HG03103 (cell line): ENCODE measurements at regions not wholly inside any gene's neighbourhood (a gene's known extent, or its start where the extent isn't known, plus 50 kb on each side); places are given as distances from the start of the nearest gene placed in this dataset.
"Not testable (repeated sequence)": the region's sequence is repeated elsewhere in the genome, so short reads cannot be mapped to it uniquely, and the experiment has no call there.

ENCODE experiments used
- ATAC-seq: cut with Tn5 transposase; IDR thresholded peaks from one replicate; pipeline ENCODE4 v1.9.1; 2021; ENCODE audit warnings: low read depth; ENCODE audit not compliant: unreplicated experiment

DNA sequence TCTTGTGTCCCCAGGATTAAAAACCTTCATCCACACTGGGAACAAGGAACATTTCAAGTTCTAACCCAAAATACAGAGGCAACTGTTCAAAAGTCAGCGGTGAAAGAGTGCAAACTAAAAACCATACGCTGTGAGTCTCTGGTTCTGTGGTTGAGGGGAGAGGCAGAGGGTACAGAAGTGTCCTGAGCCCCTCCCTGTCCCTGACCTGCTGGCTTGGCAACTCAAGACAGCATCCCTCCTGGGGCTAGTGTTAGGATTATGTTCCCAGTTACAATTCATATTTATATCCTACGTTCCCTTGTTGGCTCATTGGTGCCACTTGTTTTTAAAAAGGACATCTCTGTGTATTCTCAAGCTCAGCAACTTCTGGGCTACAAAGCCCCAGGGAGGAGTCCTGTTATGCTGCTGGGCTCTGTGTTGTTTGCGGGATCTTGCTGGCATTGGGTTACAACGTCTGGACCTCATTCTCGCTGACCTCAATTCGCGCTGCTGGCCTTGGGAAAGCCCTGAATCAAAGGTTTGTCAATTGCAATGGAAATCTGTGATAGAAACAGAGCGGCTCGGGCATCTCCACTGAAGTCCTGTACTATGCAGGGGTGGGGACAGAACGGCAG is 420.8 kb downstream of the FUT8 start:
- no peak for ATAC-seq

DNA sequence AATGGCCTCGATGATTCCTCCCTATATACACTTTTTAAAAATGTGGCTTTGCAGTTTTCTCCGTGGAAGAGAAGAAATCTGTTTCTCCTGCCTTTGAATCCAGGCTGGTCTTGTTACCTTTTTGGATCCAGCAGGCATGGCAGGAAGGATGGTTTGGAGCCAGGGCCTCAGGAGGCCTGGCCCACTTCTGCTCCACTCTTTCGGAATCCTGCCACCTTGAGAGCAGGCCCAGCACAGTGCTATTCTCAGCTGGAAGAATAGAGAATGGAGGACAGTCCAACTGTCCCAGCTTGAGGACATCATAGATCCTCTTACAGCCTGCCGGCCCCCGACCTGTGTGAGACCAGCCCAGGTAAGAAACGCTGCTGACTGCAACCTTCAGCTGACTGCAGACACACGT is 421.5 kb downstream of the FUT8 start:
- ATAC-seq: no peak

GRCh38 chr14:65834812-65835211 is 422.3 kb downstream of the FUT8 start:
- ATAC-seq: no peak

GRCh38 chr14:65835501-65835900 is 423.0 kb downstream of the FUT8 start:
- no peak for ATAC-seq

GRCh38 chr14:65838565-65838964 is 426.0 kb downstream of the FUT8 start:
- ATAC-seq: no peak

DNA sequence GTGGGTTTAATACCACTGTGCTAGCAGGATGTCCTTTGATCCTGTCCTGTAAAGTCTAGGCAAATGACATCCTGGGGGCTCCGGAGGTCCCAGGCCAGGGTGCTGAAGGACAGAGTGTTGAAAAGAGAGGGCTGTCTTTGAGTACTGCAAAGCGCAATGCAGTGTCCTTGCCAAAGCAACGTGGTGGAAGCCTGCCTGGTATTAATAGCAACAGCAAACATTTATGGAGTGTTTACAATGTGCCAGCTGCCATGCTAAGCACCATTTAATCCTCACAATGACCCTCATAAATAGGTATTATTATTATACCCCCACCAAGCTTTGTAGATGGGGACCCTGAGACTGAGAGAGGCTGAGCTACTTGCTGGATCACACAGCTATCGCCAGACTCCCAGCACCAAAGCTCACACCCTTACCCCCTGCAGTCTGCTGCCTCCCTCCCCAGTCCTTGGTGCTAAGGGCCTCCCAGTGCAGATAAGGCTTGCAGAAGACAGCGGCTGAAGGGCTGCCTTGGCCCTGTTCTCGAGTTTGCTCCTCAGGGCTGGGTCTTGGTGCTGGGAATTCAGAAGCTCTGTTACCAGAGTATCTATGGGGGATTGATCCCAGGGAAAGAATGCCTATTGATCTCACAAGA is 427.7 kb downstream of the FUT8 start:
- no peak for ATAC-seq

GRCh38 chr14:65840786-65841185 is 428.3 kb downstream of the FUT8 start:
- ATAC-seq: no peak

DNA sequence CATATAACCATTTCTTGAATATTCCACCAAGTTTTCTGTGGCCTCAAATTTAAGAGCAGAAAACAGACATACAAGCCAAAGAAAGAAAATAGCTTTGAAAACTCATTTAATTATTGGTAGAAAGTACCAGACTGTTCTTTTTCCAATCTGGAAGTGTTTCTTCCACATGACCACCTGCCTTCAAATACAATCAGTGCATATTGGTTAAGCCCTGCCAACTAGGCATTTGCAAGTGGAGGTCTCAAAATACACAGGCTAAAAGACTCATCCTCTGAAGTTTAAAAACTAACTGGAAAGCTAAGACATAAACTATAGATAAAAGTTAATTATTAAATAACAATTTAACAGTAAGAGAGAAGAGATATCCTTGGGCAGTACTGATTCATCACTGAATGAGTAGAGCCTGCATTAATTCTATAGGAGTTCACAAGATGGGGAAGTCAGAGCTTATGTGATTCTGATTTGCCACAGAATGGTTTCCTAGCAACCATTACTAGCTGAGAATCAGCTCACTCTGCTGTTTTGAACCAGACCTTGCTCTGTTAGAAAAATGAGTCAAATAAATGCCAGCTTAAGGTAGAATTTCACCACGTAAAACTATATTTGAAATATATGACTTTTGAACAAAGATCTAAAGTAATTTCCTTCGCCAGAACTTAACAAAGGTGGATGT is 433.8 kb downstream of the FUT8 start:
- no peak for ATAC-seq

GRCh38 chr14:65847075-65847847 is 434.7 kb downstream of the FUT8 start:
- no peak for ATAC-seq

- ATAC-seq: not testable (repeated sequence)
Observed at GRCh38 chr14:65847931-65848330, 435.4 kb downstream of the FUT8 start.

- no peak for ATAC-seq
Observed at GRCh38 chr14:65849091-65849490, 436.6 kb downstream of the FUT8 start.

GRCh38 chr14:65849558-65849957 is 437.0 kb downstream of the FUT8 start:
- ATAC-seq: no peak

- no peak for ATAC-seq
Observed at GRCh38 chr14:65850429-65851135, 438.1 kb downstream of the FUT8 start.

- no peak for ATAC-seq
Observed at GRCh38 chr14:65852689-65853088, 440.2 kb downstream of the FUT8 start.

- ATAC-seq: no peak
Observed at GRCh38 chr14:65853407-65853955, 441.0 kb downstream of the FUT8 start.

DNA sequence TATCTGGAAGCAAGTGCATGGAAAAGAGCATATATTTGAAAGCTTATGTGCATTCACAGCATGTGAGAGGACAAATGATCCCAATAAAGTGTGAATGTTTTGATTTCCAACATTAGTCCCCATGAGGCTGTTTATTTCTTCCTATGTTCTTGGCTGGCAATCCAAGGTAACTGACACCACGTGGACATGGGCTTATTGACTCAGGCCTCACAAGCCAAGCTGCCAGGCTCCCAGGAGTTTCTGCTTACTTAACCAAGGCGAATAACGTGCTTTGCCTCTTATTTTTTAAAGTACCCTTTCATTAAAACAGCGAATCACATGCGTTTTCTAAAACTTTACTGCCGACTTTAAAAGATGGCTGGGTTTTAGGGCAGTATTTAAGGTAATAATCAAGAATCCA is 441.7 kb downstream of the FUT8 start:
- no peak for ATAC-seq

DNA sequence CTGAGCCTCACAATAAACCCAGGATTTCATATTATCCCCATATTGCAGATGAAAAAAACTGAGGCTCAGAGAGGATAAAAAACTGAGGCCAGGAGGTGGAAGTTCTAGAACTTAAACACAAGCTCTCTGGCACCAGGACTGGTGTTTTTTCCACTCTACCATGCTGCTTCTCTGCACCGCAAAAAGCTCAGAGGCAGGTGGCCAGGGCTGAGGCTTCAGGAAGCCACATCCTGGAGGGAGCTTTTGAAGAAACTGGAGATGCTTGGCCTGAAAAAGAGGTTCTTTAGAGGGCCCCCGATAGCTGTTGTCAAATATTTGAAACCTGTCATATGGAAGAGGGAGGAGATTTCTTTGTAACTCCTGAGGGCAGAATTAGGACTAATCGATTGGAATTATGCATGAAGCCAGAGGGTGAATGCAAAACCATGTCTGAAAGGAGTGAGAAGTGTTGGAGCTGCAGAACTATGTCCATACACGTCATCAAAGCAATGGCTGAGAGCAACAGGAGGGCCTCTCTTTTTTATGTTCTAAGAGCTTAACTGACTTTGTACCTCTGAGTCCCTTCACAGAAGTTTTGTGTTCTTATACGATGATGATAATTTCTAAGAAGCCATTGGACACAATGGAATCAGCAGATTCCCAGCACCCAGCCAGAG is 448.6 kb downstream of the FUT8 start:
- no peak for ATAC-seq

DNA sequence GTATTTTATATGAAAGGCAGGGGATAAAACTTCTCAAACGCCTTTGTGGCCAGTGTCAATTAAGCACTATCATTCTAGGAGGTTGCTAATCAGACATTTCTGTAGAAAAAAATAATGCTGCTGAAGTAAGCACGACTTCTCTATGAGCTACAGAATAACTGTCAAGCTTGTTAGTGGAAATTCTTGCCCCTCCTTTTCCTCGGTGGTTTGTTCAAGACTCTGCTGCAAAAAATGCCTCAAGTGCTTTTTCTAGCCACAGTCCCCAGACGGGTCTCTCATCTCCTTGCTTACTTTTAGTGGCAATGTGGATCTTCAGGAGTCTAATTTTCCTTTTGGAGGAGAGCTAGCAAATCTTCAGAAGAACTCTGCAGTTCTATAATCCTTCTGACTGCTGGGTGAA is 452.0 kb downstream of the FUT8 start:
- ATAC-seq: no peak

- ATAC-seq: no peak
Observed at GRCh38 chr14:65864984-65865383, 452.5 kb downstream of the FUT8 start.

GRCh38 chr14:65866448-65866847 is 453.9 kb downstream of the FUT8 start:
- ATAC-seq: no peak
